HG03103 (cell line): ENCODE measurements at regions not wholly inside any gene's neighbourhood (a gene's known extent, or its start where the extent isn't known, plus 50 kb on each side); places are given as distances from the start of the nearest gene placed in this dataset.
A peak's percentile ranks its signal among the peaks of the same experiment; 100 is the strongest.

Experiments
- ATAC-seq: cut with Tn5 transposase; IDR thresholded peaks from one replicate; pipeline ENCODE4 v1.9.1; 2021; ENCODE audit warnings: low read depth; ENCODE audit not compliant: unreplicated experiment

DNA sequence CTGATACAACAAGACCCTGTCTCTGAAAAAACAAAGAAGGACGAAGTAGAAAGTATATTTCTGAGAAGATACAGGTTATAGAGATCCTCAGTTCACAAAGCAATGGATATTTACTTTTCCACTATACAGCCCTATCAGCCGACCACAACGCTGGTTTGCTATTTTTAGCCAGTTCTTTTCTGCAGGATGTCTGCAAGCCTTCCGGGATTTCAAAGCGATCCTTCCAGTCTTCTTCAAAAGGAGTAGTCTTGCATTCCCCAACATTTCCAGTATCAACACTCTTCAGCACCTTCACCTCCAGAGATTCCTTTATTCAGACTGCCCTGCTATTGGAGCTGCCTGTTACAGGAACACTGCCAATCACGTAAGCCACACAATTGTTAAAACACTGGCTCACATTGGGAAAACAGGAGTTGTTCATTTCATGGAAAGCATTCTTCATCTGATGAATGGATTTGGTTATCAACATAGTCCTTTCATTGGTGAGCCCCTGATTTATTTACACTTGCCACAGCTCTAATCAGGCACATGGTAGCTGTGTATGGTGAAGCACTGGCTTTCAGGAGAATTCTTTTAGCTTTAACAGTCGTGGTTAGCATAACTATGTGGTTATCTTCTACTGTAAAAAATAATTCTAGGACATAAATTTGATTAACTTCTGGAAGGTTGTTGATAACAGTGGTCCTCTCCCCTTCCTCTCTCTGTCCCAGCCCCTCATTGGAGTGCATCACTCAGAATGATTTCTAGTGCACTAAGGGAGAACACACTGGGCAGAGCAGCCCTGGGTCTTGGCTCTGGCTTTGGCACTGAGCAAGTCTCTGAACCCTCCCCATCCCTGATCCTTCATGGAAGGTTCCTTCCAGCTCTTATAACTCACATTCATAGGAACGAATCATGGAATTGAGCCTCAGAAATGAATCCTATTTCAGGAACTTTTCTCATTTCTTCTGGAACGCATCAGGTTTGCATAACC lies 109.9 kb upstream of the SORBS2 start:
- no peak for ATAC-seq

DNA sequence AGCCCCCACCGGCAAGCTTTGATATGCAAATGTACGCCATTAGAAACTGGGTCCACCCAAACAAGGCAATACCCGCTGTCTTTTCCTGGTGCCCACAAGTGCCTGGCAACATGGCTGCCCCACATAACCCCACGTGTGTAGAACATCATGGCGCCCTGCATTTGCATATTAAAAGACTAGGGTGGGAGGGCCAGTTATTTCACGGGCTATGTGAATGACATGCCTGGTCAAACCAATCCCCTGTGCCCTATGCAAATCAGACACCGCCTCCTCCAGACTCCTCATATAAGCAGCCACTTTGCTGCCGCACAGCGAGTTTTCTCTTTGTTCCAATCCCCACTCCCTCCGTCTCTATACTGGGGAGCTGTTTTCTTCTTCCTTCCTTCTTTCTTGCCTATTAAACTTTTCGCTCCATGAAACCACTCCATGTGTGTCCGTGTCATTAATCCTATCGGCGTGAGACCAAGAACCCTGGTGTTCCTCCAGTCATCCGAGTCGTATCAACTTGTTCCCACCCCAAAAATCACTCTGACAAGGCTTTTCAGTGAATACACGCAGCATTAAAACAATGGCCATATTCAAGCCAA lies 112.6 kb upstream of the SORBS2 start:
- no peak for ATAC-seq

DNA sequence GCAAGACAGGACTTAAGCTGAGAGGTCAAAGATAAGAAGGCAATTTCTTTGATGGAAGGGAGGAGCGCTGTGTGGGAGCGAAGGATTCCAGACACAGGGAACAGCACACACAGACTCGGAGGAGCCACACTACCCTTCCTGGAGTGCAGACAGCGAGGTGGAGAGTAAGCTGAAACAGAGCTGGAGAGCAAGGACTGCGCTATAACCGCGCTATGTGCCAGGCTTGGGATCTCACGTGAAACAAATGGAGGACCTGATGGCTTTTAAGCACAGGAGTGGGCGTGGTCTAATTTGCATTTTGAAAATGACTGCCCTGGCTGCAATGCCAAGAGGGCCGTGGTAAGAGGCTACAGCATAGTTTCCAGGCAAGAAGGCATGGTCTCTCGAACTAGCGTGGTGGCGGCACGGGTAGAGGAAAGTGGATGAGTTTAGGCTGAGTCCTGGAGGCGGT lies 113.9 kb upstream of the SORBS2 start:
- no peak for ATAC-seq

DNA sequence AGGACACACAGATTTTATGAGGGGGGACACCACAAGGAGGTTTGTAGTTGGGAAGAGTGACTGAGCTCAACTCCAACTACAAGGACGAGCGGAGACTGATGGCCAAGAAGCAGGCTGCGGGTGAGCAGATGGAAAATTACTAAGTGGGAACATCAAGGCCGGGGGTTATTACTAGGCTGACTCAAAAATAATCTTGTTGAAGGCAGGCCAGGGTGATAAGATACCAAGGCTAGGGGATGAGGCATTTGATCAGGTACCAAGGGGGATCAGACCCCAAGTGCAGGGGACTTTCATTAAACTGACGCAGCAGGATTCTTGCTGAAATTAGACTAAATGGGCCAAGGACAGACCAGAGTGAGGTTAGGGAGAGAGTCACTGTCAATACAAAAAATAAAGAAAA lies 119.4 kb upstream of the SORBS2 start:
- ATAC-seq: no peak

DNA sequence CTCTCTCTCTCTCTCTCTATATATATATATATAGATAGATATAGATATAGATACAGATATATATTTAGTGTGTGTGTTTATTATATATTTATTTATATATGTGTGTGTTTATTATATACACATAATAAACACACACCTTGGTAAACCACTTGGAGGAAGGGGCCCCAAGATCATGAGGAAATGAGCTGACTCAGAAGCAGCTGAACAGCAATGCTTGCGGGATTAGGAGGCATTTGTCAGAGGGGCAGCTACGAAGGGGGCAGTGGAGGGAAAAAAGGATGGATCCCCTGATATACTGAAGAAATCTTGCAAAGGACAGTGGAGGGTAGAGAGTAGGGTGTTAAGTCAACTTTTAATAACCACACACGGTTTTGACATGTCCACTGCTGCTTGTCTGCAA lies 120.0 kb upstream of the SORBS2 start:
- ATAC-seq: no peak

DNA sequence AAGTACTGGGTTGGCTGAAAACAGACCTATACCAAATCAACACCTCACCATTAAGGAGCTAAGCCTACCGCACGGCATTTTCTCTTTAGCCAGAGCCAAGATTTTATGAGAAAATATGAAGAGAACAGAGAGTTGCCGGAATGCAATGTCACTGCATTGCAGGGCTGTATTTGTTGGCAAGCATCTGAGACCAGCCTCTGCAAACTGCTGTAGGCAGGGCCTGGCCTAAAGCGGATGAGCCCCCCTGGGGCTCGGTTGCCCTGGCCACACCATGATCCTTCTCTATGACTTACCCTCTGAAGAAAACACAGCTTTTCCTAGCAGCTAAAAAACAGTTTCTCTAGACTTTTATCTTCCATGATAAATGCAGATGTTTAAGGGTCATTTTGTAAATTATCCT lies 120.5 kb upstream of the SORBS2 start:
- ATAC-seq: no peak

DNA sequence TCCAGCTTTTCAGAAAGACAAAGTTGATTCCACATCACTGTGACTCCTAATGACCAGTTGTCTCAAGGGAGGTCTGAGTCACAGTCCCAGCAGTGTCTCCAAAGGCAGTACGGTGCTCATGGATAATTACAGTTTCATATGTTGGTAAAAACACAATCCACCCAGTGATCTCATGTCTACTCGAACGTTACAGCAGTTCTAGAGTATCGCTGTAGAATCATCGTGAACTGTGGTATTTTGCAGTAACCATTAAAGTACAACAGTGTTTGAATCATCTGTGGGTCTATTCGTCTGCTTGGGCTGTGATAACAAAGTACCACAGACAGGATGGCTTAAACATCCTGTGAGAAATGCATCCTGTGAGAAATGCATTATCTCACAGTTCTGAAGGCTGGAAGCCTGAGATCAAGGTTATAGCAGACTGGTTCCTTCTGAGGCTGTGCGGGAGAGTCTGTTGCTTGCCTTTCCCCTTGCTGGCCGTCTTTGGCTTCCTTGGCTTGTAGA lies 121.1 kb upstream of the SORBS2 start:
- no peak for ATAC-seq

DNA sequence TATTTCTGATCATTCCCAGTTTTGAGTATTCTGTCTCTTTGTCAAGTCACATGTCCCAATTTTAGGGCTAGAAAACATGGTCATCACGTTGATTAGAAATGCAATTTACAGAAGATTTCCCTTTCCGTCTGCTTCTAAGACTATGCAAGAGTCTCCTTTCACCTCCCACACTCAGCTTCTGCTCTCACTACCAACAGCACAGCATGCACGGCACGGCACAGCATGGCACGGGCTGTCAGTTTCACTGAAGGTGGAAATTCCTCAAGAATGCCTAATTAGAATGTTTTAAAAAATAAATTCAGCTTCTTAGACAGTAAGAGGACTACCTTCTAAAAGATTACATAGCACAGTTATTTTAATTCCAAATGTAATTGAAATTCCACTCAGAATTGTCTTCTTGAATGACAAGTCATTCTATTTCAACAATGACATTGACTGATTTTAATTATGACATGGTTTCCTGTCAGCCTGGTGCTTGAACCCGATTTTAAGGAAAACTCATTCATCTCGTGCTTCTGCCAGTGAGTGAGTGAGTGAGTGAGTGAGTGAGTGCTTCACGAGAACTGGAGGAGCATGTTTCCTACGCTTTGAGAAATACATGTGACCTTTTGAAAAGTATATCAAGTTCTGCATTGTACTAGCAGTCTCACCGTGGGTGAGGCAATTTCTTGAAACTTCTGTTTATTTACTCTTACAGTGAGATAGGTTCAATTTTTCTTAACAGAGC lies 124.8 kb upstream of the SORBS2 start:
- no peak for ATAC-seq

DNA sequence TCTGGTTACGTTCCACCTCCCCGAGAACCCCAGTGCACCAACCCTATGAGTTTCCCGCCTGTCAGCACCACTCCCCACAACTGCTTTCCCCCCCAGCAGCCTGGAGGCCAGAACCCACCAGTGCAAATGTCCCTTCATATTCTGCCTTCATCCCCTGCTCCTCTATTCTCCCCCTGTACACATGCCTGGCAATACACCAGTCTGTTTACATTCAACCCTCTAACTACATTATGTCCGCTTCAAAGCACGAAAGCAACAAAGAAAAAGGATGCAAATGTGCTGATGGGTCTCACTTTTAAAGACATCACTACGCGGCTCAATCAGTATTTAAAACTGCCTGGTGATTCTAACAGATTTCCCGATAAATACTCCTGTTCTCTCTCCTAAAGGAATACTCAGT lies 126.7 kb upstream of the SORBS2 start:
- ATAC-seq: no peak

DNA sequence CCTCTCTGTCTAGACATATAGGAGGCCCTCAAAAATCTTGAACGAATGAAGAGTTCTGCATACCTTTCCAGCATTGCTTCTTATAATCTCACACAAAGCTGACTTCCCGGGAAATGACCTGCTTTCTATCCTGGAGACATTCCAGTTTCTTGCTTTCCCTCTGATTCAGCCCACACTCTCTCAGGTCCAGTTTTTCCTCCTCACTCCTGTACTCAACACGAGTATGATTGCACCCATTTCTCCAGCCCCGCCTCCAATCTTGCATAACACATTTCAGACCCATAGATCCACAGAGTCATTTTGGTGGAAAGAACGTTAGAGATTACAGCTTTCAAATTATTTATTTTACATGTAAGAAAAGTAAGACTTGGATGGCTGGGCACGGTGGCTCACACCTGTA lies 127.5 kb upstream of the TLR3 start:
- ATAC-seq: no peak

DNA sequence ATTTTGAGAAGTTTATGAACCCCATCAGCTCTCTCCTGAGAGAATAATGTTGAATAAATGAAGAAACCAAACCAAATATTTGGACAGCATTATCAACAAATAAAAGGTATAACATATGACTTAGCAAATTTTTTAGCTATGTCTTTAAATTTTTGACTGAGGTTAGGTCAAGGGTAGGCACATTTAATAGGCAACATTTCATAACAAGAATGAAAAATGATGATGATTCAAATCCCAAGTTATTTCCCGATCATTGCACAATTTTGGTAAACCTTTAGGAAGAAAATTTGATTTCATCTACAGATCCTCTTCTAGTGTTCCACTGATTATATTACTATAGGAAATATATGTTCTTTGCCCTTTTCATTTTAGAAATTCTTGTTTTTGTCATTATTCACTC lies 123.7 kb upstream of the TLR3 start:
- no peak for ATAC-seq

DNA sequence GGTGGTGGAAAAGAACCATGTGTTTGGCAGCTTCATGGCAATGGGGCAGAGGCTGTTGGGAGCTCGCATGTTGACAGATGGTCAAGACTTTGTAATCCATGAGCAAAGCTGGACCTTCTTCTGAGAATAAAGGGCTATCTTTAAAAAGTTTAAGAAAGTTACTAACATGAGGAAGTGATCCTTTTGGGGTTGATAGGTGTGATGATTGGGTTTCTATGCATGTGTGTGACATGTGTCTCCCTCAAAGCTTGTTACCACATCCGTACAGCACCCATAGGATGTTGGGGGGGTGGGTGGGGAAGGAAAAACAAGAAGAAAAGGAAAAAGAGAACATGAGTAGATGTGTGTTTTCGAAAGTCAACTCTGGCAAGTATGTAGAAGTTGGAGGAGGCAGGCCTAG lies 123.0 kb upstream of the TLR3 start:
- no peak for ATAC-seq

DNA sequence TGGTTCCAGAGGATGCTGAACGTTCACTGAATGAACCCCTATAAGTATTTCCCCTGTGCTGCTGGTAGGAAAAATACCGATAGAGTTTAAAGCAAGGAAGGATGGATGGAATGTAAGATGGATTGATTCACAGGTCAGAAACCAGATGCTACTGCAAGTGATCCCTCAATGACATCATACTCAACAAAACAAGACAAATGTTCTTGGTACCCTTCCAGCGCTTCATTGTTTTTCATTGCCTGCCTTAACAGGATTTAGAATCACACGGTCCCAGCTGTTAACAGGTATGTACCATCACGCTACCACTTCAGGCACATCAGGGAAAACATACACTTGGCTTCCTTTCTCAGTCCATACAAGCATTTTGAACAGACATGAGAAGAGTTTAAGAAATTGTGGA lies 118.1 kb upstream of the TLR3 start:
- no peak for ATAC-seq

DNA sequence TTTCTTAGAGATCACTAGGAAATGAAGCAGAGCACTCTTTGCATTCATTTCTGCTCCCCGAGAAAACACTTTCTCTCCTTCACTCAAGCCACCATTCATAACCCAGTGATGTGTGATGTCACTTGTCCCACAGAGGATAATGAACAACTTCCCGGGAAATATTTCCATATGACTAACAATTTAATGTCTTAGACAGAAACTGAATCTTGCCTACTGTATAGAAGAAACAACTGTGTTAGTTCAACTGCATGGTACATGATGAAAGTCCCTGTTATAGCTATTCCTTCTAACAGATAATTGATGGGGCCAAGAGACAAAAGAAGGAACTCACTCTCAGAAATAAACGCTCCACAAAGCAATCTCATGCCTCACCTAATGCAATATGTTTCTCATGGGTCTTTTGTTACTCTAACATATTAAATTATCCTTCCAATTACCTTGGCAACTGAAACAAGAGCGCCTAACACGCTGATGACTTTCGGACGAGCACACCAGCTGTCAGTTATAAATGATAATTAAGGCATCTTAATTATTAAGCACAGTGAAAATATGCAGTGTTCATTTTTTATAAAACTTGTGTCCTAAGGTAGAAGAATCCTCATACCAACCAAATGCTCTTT lies 113.7 kb upstream of the TLR3 start:
- ATAC-seq: no peak

DNA sequence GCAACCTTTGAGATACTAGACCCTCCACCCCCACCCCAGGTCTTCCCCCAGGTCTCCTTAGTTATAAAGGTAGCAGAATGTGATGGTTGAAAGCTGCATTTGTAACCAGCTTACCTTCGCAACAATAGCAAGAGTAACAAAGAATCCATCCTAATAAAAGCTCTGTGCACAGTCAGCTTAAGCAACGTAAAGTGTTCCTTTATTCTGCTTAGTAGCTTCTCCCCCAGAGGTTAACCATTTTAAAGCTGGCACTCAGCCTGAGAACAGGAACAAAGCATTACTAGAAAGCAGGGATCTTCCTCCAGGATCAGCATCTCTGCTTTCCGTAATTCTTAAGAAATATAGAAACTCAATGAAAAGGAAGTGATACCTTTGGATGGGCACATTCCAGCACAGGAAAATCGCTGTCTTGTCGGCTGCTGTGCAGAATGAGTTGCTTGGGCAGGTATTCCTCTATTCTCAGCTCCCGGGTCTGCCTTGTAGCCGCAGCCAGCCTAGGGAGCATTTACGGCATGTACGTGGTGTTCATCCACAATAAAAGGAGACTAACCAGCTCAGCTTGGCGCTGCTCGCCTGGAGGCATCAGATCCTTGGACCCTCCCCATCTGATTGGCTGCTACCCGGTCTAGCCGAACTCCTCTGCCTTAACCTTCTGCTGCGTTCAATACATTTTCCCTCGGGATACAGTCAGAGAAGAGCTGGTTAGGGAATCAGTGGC lies 113.0 kb upstream of the TLR3 start:
- ATAC-seq: no peak

DNA sequence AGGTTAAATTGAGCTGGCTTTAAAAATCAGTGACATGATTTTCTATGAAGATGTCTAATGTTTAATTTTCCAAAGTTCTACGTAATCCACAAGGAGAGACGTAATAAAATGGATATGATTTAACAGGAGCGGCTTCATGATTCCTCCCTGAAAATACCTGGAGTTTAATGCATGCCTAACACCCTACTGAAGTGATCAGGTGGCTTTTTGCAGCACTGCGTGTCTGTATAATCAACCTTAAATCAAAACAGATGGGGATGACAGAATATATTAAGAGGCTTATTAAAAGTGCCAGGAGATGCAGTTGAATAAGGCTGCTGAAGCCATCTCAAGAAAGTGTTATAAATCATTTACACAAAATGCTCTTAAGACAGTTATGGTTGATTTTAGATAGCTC lies 112.4 kb upstream of the TLR3 start:
- no peak for ATAC-seq

DNA sequence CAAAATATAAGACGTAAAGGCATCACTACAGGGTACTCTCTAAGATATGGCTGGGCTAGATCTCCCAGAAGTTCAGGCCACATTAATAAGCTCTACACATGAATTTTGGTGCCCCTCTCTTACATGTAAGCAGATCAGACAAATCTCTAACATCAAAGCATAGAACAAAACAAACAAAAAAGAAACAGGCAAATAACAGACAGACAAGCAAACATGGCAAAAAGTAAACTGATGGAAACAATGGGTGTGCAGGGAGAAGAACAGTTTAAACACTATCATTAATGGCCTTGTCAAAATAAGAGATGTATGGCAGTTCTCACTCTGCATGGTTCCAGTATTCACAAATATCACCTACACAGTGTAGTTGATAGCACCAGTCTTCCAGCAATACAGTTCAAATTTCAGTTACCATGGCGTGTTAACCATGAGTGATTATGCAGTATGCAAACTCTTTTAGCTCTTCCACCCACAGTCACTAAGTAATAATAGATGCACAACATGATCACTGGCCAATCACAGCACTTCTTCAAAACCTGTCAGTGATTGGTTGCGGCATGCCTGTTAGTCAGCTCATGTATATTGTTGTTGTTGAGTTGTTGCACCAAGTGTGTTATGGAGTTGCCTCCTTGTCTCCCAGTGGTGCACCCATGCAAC lies 110.7 kb upstream of the TLR3 start:
- no peak for ATAC-seq

DNA sequence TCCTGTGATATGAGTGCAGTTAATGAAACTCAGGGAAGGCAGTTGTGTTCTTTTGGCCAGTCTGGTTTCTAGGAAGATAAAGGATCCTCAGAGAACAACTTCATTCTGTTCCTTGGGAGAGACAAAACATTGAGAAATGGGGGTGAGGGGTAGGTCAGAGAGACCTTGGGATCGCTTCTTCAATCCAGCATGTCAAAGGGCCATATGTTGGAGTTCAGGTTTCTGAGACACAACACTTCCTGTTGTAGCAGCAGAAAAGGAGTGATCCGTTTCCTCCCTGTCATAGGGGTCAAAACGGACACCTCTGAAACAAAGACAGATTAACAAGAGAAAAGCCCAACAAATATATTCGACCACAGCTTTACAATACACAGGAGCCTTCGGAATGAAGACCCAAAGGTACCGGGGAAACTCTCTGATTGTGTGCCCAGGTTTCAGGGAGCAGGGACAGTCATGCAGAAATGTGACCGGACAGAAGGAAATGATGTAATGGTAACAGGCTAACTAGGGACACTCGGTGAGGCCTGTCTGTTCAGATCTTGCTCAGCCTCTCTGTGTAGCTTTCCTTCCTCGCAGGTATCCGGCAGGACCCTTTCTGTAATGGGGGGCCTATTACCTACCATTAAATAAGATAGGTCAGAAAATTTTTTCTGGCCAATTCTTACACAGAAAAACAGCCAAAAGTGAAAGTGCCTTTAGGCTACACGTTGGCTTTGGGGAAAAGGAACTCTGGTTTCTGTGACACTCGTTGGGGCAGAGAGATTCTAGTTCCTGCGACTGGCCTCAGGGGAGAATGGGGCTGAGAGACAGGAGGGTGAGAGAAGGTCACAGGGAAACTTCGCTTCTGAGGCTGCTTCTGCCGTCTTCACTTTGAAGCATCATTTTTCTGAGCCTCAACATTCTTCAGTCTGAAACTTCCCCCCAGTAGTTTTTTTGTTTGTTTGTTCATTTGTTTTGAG lies 103.3 kb upstream of the TLR3 start:
- ATAC-seq: peak; percentile 89

DNA sequence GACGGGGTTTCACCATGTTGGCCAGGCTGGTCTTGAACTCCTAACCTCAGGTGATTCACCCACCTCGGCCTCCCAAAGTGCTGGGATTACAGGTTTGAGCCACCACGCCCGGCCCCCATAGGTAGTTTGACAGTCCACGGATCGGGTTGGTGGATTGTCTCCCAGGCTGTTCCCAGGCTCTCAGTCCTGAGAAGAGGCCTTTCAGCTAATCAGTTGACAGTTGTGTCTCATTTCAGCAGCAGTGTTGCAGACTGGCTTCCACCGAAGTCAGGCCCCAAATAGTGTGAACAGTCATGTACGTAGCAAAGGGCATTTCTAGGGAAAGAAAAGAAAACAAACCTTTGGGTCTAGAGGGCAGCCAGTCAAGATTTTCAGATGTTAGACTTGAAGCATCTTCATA lies 102.4 kb upstream of the TLR3 start:
- no peak for ATAC-seq
